Gastrocnemius medialis (tissue), 4 donors: ENCODE measurements at regions not wholly inside any gene's neighbourhood (a gene's known extent, or its start where the extent isn't known, plus 50 kb on each side); places are given as distances from the start of the nearest gene placed in this dataset.

Experiments
- ATAC-seq, 2 donors: fragments of 150-250 bp; one replicate each; pipeline ENCODE4 v1.9.1; 2016
- DNase-seq, 2 donors: peaks; one replicate each; pipeline ENCODE4 v3.0.0-alpha.2; 2019
- H3K27ac ChIP-seq, 4 donors: fragments of 200-600 bp; sonication (generic); 1 replicate in 1 of 4; 2 replicates in 3 of 4; pipeline ENCODE4 v1.5.1; 2016 to 2018; ENCODE audit warnings: mild to moderate bottlenecking in 2 of 4, moderate library complexity in 1 of 4
- H3K27me3 ChIP-seq, 3 donors: fragments of 200-600 bp; sonication (generic) in 2 of 3; 1 replicate in 1 of 3; 2 replicates in 2 of 3; pipeline versions ENCODE4 v1.5.1 to v1.6.0; 2016 to 2019; ENCODE audit warnings: mild to moderate bottlenecking in 1 of 3, moderate library complexity in 1 of 3
- H3K36me3 ChIP-seq, 2 donors: fragments of 200-600 bp; sonication (generic) in 1 of 2; one replicate each; pipeline ENCODE4 v1.5.1; 2017 to 2018
- H3K4me1 ChIP-seq, 2 donors: fragments of 200-600 bp; sonication (generic) in 1 of 2; one replicate each; pipeline ENCODE4 v1.5.1; 2016 to 2017; ENCODE audit warnings: mild to moderate bottlenecking in 2 of 2
- H3K4me3 ChIP-seq, 4 donors: fragments of 200-600 bp; sonication (generic) in 3 of 4; 1 replicate in 1 of 4; 2 replicates in 3 of 4; pipeline ENCODE4 v1.5.1; 2016 to 2019; ENCODE audit warnings: mild to moderate bottlenecking in 2 of 4
- H3K9me3 ChIP-seq, 3 donors: fragments of 200-600 bp; sonication (generic) in 2 of 3; 1 replicate in 1 of 3; 2 replicates in 2 of 3; pipeline ENCODE4 v1.5.1; 2016 to 2019
- POLR2A ChIP-seq, 2 donors: fragments of 450-650 bp; IDR thresholded peaks; one replicate each; pipeline ENCODE4 v1.6.1; 2017; ENCODE audit warnings: antibody characterized with exemption in 2 of 2, mild to moderate bottlenecking in 2 of 2, moderate library complexity in 2 of 2
- in situ Hi-C, 4 donors: fragments of 200-750 bp; cut with MboI; loops; one replicate each; pipeline versions ENCODE4 v1.15.0 to v1.8.0; 2017; ENCODE audit warnings: low sequenced_read_pairs in 4 of 4
- intact Hi-C: fragments of 100-400 bp; cut with DNase I; formaldehyde crosslinking; loops from one replicate; pipeline ENCODE4 v1.15.1; 2023; ENCODE audit warnings: low total_unique reads
- TF ChIP-seq, protein P1 (sequence below), 5 experiments: fragments of 450-650 bp in 3 of 5; fragments of 200-600 bp in 2 of 5; sonication (generic) in 2 of 5; IDR thresholded peaks in 4 of 5; conservative IDR thresholded peaks in 1 of 5; 1 replicate in 4 of 5; 2 replicates in 1 of 5; pipeline ENCODE4 v1.5.1; 2016 to 2019; ENCODE audit warnings: antibody characterized with exemption in 5 of 5, mild to moderate bottlenecking in 3 of 5, moderate library complexity in 3 of 5

DNA sequence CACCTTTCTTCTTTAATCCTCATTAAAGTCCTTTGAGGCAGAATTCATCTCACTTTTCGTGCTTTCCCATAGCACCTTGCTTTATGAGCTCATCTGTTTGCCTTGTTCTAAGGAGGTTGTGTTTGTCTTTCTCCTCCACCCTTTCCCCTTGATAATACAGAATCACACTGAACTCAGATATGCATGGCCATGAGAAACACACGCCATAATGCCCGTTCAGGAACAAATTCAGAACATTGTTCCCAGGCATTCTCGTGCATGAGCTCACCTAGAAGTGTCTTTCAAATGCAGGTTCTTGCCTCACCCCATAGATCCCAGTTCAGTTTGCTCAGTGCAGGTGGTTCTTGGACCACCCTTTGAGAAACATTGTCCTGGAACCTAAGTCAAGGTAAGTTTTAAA lies 71.1 kb downstream of the TMEM114 start:
- no peaks in the 10 kb centered on the region for H3K27me3 ChIP-seq
- H3K9me3 ChIP-seq: no peaks in the 10 kb centered on the region
- no peak for ATAC-seq
- no peak overlapping the region for H3K4me3 ChIP-seq
- no peak overlapping the region for H3K27ac ChIP-seq
- no peaks in the 10 kb centered on the region for H3K4me1 ChIP-seq
- in situ Hi-C loops (no loop called here), intact Hi-C loops (no loop called here)
- TF ChIP-seq, protein P1, sequence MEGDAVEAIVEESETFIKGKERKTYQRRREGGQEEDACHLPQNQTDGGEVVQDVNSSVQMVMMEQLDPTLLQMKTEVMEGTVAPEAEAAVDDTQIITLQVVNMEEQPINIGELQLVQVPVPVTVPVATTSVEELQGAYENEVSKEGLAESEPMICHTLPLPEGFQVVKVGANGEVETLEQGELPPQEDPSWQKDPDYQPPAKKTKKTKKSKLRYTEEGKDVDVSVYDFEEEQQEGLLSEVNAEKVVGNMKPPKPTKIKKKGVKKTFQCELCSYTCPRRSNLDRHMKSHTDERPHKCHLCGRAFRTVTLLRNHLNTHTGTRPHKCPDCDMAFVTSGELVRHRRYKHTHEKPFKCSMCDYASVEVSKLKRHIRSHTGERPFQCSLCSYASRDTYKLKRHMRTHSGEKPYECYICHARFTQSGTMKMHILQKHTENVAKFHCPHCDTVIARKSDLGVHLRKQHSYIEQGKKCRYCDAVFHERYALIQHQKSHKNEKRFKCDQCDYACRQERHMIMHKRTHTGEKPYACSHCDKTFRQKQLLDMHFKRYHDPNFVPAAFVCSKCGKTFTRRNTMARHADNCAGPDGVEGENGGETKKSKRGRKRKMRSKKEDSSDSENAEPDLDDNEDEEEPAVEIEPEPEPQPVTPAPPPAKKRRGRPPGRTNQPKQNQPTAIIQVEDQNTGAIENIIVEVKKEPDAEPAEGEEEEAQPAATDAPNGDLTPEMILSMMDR (IDR thresholded peaks at IDR 0.05 in 4 of 5, conservative IDR thresholded peaks at IDR 0.05 in 1 of 5): no peak
- TF ChIP-seq POLR2A (IDR thresholded peaks at IDR 0.05): no peak
- no peaks in the 10 kb centered on the region for H3K36me3 ChIP-seq
- no peak for DNase-seq

DNA sequence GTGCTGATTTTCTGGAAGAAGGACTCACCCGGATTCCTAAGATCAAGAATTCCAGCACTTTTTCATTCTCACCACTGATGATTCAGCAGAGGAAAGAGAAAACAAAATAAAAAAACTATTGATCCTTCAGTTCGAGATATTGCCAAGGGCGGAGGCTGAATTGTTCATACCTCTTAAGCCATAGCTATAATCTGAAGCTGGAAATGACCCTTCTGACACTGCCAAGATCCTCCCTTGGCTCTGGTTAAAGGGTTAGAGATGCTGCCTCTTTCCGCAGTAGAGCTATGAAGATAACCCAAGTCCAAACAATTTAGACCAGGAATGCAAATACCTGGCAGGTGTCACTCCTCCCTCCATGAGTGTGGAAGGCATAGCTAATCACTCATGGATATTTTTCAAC lies 73.0 kb downstream of the TMEM114 start:
- intact Hi-C loops (no loop called here), in situ Hi-C loops (no loop called here)
- H3K27ac ChIP-seq: no peak overlapping the region
- H3K9me3 ChIP-seq: no peaks in the 10 kb centered on the region
- no peak overlapping the region for H3K4me3 ChIP-seq
- TF ChIP-seq, protein P1 (IDR thresholded peaks at IDR 0.05 in 4 of 5, conservative IDR thresholded peaks at IDR 0.05 in 1 of 5): no peak
- no peak for TF ChIP-seq POLR2A (IDR thresholded peaks at IDR 0.05)
- no peaks in the 10 kb centered on the region for H3K4me1 ChIP-seq
- H3K27me3 ChIP-seq: no peaks in the 10 kb centered on the region
- no peak for DNase-seq
- no peak for ATAC-seq
- no peaks in the 10 kb centered on the region for H3K36me3 ChIP-seq

DNA sequence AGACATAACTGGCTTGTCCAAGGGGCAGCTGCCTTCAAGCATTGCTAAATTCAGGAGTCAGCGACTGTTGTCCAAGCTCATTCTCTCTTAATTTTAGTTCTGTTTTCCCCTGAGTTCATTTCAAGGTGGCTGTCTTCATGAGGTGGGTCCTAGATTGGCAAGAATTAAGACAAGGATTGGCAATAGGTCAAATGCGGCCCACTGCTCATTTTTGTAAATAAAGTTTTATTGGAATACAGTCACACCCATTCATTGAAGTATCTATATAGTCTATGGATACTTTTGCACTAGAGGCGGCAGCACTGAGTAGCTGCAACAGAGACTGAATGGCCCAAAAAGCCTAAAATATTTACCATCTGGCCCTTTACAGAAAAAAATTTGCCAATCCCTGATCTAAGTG lies 73.8 kb downstream of the TMEM114 start:
- no peak for ATAC-seq
- H3K27ac ChIP-seq: no peak overlapping the region
- no peaks in the 10 kb centered on the region for H3K9me3 ChIP-seq
- H3K4me3 ChIP-seq: no peak overlapping the region
- H3K36me3 ChIP-seq: no peaks in the 10 kb centered on the region
- in situ Hi-C loops (no loop called here), intact Hi-C loops (no loop called here)
- TF ChIP-seq, protein P1 (IDR thresholded peaks at IDR 0.05 in 4 of 5, conservative IDR thresholded peaks at IDR 0.05 in 1 of 5): no peak
- no peak for TF ChIP-seq POLR2A (IDR thresholded peaks at IDR 0.05)
- DNase-seq: no peak
- no peaks in the 10 kb centered on the region for H3K27me3 ChIP-seq
- no peaks in the 10 kb centered on the region for H3K4me1 ChIP-seq

DNA sequence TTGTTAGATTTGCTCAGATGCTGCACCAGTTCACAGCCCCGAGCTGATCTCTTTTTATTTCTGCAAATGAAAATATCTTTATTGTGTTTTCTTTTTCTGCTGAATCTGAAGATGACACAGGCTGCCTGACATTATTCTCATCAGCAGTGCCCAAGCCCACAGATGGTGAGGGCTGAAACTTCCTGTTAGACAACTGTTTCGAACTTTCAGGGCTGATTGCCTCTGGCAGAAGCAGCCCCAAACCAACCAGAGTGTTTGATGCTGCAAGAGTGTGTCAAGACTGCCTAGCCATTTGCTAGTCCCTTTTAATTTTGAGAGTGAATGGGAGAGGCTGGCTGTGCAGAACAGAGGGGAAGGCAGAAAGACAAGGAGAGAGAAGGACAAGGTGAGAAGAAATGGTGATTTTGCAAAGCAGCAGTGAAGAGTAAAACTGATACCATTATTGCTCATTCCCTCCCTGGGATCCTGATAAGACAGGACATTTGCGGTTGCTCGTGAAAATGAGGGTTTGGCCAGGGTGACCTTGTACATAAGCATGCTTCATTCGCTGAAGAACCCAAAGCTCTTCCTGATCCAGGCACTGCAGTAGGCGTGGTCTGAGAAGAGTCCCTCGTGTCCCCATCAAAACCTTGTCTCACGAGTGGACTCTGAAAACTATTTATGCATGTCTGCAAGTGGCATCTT lies 77.2 kb downstream of the TMEM114 start:
- no peaks in the 10 kb centered on the region for H3K27me3 ChIP-seq

More for the DNA sequence above, 77.2 kb downstream of the TMEM114 start:
- Histone ChIP-seq H3K4me3 (no peak overlapping the region), H3K36me3 (no peaks in the 10 kb centered on the region), H3K9me3 (no peaks in the 10 kb centered on the region), H3K27ac (no peak overlapping the region), H3K4me1 (no peaks in the 10 kb centered on the region)
- in situ Hi-C loops (no loop called here), intact Hi-C loops (no loop called here)
- TF ChIP-seq, protein P1 (IDR thresholded peaks at IDR 0.05 in 4 of 5, conservative IDR thresholded peaks at IDR 0.05 in 1 of 5): no peak
- no peak for TF ChIP-seq POLR2A (IDR thresholded peaks at IDR 0.05)
- ATAC-seq (no peak), DNase-seq (no peak)
